Tibial nerve (tissue), 4 donors: ENCODE measurements at regions not wholly inside any gene's neighbourhood (a gene's known extent, or its start where the extent isn't known, plus 50 kb on each side); places are given as distances from the start of the nearest gene placed in this dataset.
A peak's percentile ranks its signal among the peaks of the same experiment; 100 is the strongest.

ENCODE experiments used
- DNase-seq, 2 donors: peaks; one replicate each; pipeline ENCODE4 v3.0.0-alpha.2; 2019; ENCODE audit warnings: low spot score in 2 of 2
- H3K27ac ChIP-seq, 4 donors: fragments of 200-600 bp; sonication (generic) in 3 of 4; one replicate each; pipeline ENCODE4 v1.5.1; 2017 to 2019; ENCODE audit warnings: mild to moderate bottlenecking in 1 of 4
- H3K27me3 ChIP-seq, 2 donors: fragments of 200-600 bp; sonication (generic) in 1 of 2; one replicate each; pipeline versions ENCODE4 v1.5.1 to v1.6.0; 2017 to 2019
- H3K36me3 ChIP-seq, 3 donors: fragments of 200-600 bp; sonication (generic); one replicate each; pipeline ENCODE4 v1.5.1; 2018 to 2019
- H3K4me1 ChIP-seq, 4 donors: fragments of 200-600 bp; sonication (generic) in 3 of 4; one replicate each; pipeline ENCODE4 v1.5.1; 2017 to 2019
- H3K4me3 ChIP-seq, 4 donors: fragments of 200-600 bp; sonication (generic) in 3 of 4; one replicate each; pipeline ENCODE4 v1.5.1; 2017 to 2019; ENCODE audit warnings: mild to moderate bottlenecking in 1 of 4, moderate library complexity in 1 of 4
- H3K9me3 ChIP-seq, 4 donors: fragments of 200-600 bp; sonication (generic) in 3 of 4; one replicate each; pipeline ENCODE4 v1.5.1; 2017 to 2019
- EP300 ChIP-seq, 2 donors: sonication (generic); formaldehyde crosslinking; IDR thresholded peaks; one replicate each; pipeline ENCODE4 v1.6.1; 2017; ENCODE audit warnings: antibody characterized with exemption in 2 of 2, mild to moderate bottlenecking in 1 of 2
- POLR2A ChIP-seq, 2 donors: fragments of 450-650 bp; IDR thresholded peaks; one replicate each; pipeline ENCODE4 v1.6.1; 2017; ENCODE audit warnings: antibody characterized with exemption in 2 of 2, mild to moderate bottlenecking in 2 of 2, moderate library complexity in 2 of 2
- WGBS, 2 donors: methylation state at CpG; one replicate each; pipeline ENCODE4 v1.1.5; 2018; 5-methylcytosine and 5-hydroxymethylcytosine counted together
- TF ChIP-seq, protein P1 (sequence below), 5 experiments: fragments of 200-600 bp in 3 of 5; fragments of 450-650 bp in 2 of 5; sonication (generic) in 3 of 5; IDR thresholded peaks; one replicate each; pipeline ENCODE4 v1.5.1; 2016 to 2019; ENCODE audit warnings: antibody characterized with exemption in 5 of 5, mild to moderate bottlenecking in 3 of 5, moderate library complexity in 2 of 5

GRCh38 chr10:32153252-32153651, 97.0 kb upstream of the KIF5B start:
- 81 to 92% methylated on average over 4 of the region's 4 CpGs for WGBS, 2 donors

GRCh38 chr10:32151871-32152270, 95.6 kb upstream of the KIF5B start:
- Histone ChIP-seq H3K27me3 (no peaks in the 10 kb centered on the region), H3K4me3 (no peak overlapping the region), H3K4me1 (peaks cover 0 to 3% (median 0%) of the 10 kb centered on the region in 4 donors), H3K9me3 (peaks cover 0 to 39% (median 6%) of the 10 kb centered on the region in 4 donors), H3K36me3 (no peaks in the 10 kb centered on the region), H3K27ac (no peak overlapping the region)
- DNase-seq: no peak
- WGBS, 2 donors: 93 to 96% methylated on average over 2 of the region's 2 CpGs
- TF ChIP-seq POLR2A (IDR thresholded peaks at IDR 0.05) (no peak), EP300 (IDR thresholded peaks at IDR 0.05) (no peak)
- TF ChIP-seq, protein P1, sequence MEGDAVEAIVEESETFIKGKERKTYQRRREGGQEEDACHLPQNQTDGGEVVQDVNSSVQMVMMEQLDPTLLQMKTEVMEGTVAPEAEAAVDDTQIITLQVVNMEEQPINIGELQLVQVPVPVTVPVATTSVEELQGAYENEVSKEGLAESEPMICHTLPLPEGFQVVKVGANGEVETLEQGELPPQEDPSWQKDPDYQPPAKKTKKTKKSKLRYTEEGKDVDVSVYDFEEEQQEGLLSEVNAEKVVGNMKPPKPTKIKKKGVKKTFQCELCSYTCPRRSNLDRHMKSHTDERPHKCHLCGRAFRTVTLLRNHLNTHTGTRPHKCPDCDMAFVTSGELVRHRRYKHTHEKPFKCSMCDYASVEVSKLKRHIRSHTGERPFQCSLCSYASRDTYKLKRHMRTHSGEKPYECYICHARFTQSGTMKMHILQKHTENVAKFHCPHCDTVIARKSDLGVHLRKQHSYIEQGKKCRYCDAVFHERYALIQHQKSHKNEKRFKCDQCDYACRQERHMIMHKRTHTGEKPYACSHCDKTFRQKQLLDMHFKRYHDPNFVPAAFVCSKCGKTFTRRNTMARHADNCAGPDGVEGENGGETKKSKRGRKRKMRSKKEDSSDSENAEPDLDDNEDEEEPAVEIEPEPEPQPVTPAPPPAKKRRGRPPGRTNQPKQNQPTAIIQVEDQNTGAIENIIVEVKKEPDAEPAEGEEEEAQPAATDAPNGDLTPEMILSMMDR (IDR thresholded peaks at IDR 0.05): no peak

More at GRCh38 chr10:32153252-32153651, 97.0 kb upstream of the KIF5B start:
- no peaks in the 10 kb centered on the region for H3K36me3 ChIP-seq
- H3K4me3 ChIP-seq: no peak overlapping the region
- H3K4me1 ChIP-seq: peaks cover 0 to 3% (median 0%) of the 10 kb centered on the region in 4 donors
- TF ChIP-seq, protein P1 (IDR thresholded peaks at IDR 0.05): no peak
- TF ChIP-seq EP300 (IDR thresholded peaks at IDR 0.05) (no peak), POLR2A (IDR thresholded peaks at IDR 0.05) (no peak)
- no peak overlapping the region for H3K27ac ChIP-seq
- H3K9me3 ChIP-seq: peaks cover 0 to 39% (median 6%) of the 10 kb centered on the region in 4 donors
- no peak for DNase-seq
- no peaks in the 10 kb centered on the region for H3K27me3 ChIP-seq

DNA sequence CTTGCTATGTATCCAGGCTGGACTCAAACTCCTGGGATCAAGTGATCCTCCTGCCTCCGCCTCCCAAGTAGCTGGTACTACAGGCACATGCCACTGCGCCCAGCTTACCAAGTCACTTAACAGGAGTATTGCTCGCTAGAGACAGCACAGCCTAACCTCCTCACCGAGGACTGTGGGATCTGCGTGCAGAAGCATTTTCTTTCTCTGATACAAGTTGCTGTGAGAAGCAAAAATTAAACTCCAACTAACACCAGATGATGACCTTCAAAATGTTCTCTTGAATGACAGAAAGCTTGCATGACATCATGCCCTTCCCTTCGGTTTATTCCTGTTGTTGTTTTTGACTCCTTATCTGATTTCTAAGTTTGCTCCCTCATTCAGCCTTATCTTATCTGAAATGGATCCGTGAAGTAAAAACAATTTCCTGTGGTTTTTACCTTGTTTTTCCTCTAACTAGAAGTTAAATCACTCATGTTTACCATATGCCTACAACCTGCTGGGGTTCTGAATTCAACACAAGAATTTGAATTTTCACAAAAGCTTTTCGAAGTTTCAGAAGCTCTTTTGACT, 94.4 kb upstream of the KIF5B start:
- Histone ChIP-seq H3K27me3 (no peaks in the 10 kb centered on the region), H3K36me3 (no peaks in the 10 kb centered on the region), H3K27ac (no peak overlapping the region), H3K4me3 (no peak overlapping the region), H3K9me3 (peaks cover 0 to 30% (median 6%) of the 10 kb centered on the region in 4 donors), H3K4me1 (peaks cover 0 to 3% (median 0%) of the 10 kb centered on the region in 4 donors)
- TF ChIP-seq POLR2A (IDR thresholded peaks at IDR 0.05) (no peak), EP300 (IDR thresholded peaks at IDR 0.05) (no peak)
- TF ChIP-seq, protein P1 (IDR thresholded peaks at IDR 0.05): no peak
- DNase-seq: no peak
- 81 to 84% methylated on average over 8 of the region's 8 CpGs for WGBS, 2 donors

GRCh38 chr10:32149252-32149955, 93.2 kb upstream of the KIF5B start:
- peak in 1 of 2 donors; percentile 48 for TF ChIP-seq EP300 (IDR thresholded peaks at IDR 0.05)
- TF ChIP-seq, protein P1 (IDR thresholded peaks at IDR 0.05): no peak
- 33 to 43% methylated on average over 8 of the region's 8 CpGs for WGBS, 2 donors
- H3K36me3 ChIP-seq: no peaks in the 10 kb centered on the region
- peak overlapping the region in 2 of 4 donors; percentile 41 to 48 for H3K27ac ChIP-seq
- peak in 1 of 2 donors; percentile 65 for DNase-seq
- no peak overlapping the region for H3K4me3 ChIP-seq
- peaks cover 0 to 3% (median 0%) of the 10 kb centered on the region in 4 donors for H3K4me1 ChIP-seq
- peaks cover 0 to 18% (median 6%) of the 10 kb centered on the region in 4 donors for H3K9me3 ChIP-seq
- no peaks in the 10 kb centered on the region for H3K27me3 ChIP-seq

DNA sequence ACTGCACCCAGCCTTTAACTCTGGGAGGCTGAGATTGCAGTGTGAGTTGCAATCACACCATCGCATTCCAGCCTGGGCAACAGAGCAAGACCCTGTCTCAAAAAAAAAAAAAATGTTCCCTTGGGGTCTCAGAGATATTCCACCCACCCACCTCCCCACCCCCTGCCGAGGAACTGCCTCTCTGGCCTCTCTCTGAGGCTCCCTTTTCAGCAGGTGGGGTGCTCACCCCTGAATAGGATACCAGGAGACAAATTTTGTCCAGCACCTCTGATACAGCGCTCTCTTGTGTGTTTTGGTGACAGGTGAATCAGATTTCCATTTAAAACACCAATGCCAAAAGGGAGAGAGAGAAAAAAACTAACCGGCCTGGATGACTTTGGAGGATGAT, 92.6 kb upstream of the KIF5B start:
- 66 to 78% methylated on average over 4 of the region's 4 CpGs for WGBS, 2 donors
- Histone ChIP-seq H3K9me3 (peaks cover 0 to 13% (median 6%) of the 10 kb centered on the region in 4 donors), H3K4me3 (no peak overlapping the region), H3K36me3 (no peaks in the 10 kb centered on the region), H3K27ac (peak overlapping the region in 2 of 4 donors; percentile 41 to 48), H3K27me3 (no peaks in the 10 kb centered on the region), H3K4me1 (peaks cover 0 to 3% (median 0%) of the 10 kb centered on the region in 4 donors)
- TF ChIP-seq EP300 (IDR thresholded peaks at IDR 0.05) (no peak), POLR2A (IDR thresholded peaks at IDR 0.05) (no peak)
- TF ChIP-seq, protein P1 (IDR thresholded peaks at IDR 0.05): no peak
- DNase-seq: no peak
